OCI-LY3 (cell line): ENCODE measurements at regions not wholly inside any gene's neighbourhood (a gene's known extent, or its start where the extent isn't known, plus 50 kb on each side); places are given as distances from the start of the nearest gene placed in this dataset.

Experiments used
- CTCF ChIP-seq: fragments of 200-600, 300-600 bp; sonication (generic); IDR thresholded peaks from 2 replicates; pipeline ENCODE4 v1.5.1; 2014; ENCODE audit warnings: antibody characterized with exemption, low read length, low read depth
- EZH2phosphoT487 ChIP-seq: fragments of 200-600 bp; shearing (Covaris generic); IDR thresholded peaks from 2 replicates; pipeline ENCODE4 v1.6.1; 2018; ENCODE audit warnings: antibody characterized with exemption, mixed run types, low read depth

GRCh38 chr11:11672789-11673188 lies 51.0 kb upstream of the GALNT18 start:
- TF ChIP-seq CTCF, result no peak
- no peak for TF ChIP-seq EZH2phosphoT487
